ENCODE measurements at regions not wholly inside any gene's neighbourhood (a gene's known extent, or its start where the extent isn't known, plus 50 kb on each side); places are given as distances from the start of the nearest gene placed in this dataset.
A peak's percentile ranks its signal among the peaks of the same experiment; 100 is the strongest.

DNA sequence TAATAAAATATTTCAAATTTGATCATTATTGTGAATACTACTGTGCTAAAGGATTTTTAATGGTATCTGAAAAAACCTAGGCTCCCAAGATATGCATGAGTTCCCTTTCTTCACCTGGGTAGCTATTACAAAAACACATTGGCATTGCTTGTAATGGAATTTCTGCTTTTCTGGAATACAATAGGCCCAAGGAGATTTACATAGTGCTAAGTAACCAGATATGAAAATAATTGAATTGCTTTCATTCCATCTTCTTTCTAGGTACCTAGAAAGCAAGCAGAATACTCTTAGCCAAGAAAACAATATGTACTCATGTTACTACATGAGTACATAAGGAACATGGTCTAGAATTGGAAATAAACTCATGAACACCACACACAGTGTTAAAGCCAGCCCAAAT, 291.9 kb downstream of the KCNC2 start:
- DNase-seq = no peak

DNA sequence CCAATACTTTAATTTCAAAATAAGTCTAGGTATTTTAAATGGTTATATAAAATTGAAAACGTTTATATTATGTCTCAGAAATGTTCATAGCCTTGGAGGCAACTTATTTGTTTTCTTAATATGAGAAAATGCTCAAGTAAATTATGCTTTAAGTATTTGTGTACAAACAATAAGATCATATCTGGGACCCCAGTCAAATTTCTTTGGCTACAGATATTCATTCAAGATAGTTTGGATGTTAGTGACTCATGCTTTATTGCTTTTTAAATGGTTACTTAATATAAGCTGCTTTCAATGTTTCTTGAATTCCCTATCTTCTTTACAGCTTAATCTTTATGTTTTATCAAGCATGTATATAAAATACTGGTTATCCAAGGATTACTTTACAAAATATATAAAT, 291.3 kb downstream of the KCNC2 start:
- DNase-seq = no peak

DNA sequence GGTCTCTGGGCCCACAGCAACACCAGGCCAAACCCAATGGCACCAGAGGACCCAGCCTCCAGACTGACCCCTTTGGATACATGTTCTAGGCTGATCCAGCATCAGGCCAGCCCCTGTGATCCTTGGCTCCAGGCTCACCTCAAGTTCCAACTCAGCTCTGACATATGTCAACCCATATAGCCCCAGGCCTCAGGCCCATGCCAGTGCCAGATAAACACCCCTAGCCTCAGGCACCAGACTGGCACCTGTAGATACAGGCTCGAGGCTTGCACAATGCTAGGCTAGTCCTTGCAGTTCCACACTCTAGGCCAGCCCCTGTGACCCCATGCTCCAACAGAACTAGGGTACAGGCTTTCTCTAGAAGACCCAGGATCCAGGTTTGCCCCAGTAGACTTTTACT, 287.5 kb downstream of the KCNC2 start:
- DNase-seq = no peak

DNA sequence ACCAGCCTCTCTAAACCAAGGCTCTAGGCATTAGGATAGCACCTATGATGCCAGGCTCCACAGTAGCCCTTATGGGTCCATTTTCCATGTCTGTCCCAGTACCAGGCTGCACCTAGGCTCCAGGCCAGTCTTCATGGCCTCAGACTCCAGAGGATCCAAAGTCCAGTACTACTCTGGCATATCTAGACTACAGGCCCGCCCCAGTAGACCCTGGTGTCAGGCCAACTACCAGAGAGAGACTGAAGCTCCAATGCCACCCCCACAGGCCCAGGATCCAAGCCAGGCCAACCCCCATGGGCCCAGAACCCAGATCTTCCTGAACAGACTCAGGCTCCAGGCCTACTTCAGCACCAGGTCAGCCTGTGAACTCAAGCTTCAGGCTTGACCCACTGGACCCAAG, 287.0 kb downstream of the KCNC2 start:
- DNase-seq = no peak

DNA sequence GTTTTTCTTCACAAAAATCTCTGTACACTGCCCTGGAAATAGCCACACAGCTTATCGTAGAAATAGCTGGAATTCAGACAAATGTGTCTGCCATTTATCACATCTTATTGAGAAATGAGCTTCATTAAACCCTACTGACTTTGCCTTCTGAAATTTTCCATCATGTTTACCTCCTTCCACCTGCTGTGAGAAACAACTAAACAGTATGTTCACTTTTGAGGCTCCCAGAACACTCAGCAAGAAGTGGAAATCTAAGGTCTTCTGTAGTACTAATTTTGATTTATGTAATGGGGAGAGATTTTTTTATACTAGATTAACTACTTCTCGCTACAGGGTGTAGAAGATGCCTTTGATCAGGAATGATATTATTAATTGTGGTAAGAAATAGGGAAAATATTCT, 268.0 kb downstream of the KCNC2 start:
- DNase-seq = no peak

DNA sequence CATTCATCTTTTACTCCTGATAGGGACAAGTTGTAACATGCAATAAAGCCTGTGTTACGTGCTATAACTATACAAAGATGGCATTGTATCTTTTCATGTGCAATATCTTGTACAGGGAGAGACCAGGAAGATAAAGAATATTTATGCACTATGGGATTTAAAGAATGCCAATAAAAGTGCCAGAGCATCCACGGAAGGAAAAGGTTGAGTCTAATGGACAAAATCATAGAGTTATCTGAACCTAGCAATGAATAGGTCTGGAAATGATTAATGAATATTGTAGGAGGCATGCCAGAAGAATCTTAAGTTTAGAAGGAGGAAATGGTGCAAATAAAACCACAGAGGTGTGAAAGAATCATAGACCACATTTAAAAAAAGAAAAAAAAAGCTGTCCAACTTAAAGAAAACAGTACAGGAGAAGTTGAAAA, 263.9 kb downstream of the KCNC2 start:
- DNase-seq = no peak

DNA sequence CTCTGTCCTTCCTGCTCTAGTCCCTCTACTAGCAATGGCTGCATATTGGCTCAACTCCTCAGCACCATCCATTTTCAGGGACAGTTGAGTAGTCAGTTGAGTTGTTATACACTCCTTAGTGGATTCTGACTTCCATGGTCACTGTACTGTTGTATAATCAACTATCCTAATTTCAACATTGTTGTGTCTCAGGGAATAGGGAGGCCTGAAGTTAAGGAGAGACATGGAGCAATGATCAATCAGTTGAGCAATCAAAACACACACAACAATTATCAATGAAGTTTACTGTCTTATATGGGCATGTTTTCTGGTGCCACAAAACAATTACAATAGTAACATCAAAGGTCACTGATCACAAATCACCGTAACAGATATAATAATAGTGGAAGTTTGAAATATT, 255.9 kb downstream of the KCNC2 start:
- DNase-seq = no peak

DNA sequence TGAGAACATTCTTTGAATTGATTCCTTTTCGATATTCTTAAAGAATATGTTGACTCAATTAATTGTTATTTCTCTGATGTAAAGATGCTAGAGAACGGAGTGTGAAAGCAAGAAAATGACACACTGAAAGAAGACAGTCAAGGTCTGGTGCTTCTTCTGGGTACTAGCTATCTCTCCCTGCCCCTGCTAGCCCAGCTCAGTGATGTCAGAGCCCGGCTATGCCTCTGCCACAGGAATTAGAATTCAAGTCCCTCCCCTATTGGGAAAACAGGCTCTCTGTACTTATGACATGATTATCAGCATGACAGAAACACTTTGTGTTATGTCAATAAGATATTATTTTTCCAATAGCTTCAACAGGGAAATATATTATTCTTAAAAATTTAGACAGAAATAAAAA, 252.4 kb downstream of the KCNC2 start:
- no peak for DNase-seq

DNA sequence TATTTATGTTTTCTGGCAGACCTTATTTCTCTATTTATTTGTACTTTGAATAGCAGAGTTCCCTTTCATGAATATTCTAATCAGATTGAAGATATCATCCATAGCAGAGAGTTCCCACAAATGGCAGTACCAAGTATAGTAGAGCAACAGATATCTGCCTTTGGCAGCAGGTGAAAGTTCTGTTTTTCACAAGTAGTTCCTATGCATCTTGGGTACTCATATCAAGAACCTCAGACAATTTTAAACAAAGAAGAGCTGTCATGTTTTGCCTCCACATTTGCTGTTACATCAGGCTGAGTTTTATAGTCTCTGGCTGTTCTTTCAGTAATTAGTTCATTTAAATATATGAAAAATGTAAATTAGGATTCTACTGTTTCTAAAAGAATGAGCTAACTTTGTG, 252.0 kb downstream of the KCNC2 start:
- DNase-seq = no peak

DNA sequence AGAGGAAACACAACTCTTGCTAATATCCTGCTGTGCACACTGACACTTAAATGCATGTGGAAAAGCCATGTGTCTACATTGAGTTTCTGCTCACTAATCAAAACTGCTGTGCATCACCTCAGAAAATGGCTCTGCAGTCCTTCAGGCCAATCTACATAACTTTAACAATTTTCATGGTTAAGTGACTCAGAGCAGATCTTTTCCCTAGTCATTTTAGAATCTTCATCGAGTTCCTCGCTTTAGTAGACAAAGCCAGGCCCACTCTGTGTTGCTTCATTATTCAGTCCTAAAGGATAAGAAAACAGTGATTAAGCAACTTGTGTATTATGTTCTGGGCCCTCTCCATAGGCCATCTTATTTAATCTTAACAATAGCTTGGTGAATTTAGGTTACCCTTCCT, 250.0 kb downstream of the KCNC2 start:
- DNase-seq = no peak

DNA sequence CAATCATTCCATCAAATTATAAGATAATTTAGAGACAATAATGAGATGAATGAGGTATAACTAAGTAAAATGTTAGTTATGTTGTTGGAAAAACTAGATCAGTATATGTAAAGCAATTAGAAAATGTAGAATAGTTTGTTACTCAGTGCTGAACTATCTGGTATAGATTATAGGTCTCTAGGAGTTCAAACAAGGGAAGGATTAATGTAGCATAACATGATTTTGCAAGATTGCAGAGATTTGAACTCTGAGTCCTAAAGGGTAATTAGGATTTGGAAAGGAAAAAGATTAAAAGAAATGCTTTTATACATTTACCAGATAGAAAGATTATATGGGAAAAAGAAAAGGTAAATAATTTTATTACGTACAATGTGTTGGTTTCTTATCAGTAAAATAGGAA, 246.3 kb downstream of the KCNC2 start:
- DNase-seq = no peak

DNA sequence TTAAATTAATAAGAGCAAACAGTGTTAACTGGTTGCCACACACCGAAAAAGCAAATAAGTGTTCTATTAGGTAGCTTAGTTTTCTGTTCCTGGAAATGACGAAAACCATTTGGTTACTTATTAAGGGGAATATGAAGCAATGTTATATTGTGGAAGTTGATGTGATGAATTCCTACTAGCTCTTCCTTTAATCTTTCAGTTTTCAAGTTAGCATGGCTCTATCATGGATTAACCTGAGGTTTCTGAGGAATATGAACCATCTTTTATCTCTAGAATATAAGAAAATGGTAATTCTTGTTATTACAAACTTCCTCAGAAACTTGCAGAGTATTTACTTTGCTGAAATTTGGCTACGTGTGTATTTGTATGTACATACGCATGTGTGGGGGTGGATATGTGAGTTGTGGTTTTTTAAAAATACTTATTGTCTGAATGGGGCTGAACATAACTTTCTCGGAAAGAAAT, 245.7 kb downstream of the KCNC2 start:
- DNase-seq = no peak

DNA sequence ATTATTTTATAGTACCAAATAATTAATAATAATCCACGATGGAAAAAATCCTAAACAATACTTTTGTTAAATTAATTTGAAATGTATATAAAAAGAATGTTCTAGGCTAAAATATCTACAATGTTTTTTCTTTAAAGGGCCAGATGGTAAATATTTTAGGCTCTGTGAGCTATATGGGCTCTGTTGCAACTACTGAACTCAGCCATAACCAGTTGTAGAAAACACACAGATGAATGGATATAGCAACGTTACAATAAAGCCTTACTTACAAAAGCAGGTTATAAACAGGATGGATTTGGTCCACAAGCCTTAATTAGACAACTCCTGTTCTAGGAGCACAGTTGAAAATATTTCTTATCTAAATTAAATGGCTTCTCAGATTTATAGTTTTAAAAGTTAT, 245.2 kb downstream of the KCNC2 start:
- DNase-seq = no peak

DNA sequence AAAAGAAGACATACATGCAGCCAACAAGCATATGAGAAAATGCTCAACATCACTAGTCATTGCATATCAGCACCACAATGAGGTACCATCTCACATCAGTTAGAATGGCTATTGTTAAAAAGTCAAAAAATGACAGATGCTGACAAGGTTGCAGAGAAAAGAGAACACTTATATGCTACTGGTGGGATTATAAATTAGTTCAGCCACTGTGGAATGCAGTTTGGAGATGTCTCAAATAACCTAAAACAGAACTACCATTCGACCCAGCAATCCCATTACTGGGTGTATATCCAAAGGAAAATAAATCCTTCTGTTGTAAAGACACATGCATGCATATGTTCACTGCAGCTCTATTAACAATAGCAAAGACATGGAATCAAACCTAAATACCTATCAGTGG, 238.4 kb downstream of the KCNC2 start:
- no peak for DNase-seq

DNA sequence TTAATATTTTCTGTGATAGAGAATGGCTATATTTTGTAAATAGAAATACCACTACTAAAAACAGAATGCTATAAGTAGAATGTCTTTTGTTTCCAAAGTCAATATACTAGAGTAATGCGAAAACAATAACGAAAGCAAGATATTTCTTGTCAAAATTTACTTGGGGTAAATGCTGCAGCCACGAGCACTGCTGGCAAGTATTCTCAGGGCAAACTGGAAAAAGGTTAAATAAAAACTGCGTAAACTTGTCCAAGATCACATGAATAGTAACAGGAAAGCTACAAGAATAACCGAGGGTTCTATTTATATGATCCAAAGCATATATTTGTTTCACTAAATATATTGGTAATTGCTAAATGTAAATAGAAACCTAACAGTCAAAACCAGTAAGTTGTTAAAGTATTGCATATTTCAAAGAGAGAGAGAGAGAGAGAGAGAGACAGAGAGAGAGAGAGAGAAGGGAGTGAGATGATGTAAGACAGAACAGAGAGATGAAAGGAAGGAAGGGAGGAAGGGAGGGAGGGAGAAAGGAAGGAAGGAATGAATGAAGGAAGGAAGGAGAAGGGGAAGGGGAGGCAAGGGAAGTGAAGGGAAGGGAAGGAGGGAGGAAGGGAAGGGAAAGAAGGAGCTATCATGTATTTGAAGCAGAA, 231.7 kb downstream of the KCNC2 start:
- no peak for DNase-seq

DNA sequence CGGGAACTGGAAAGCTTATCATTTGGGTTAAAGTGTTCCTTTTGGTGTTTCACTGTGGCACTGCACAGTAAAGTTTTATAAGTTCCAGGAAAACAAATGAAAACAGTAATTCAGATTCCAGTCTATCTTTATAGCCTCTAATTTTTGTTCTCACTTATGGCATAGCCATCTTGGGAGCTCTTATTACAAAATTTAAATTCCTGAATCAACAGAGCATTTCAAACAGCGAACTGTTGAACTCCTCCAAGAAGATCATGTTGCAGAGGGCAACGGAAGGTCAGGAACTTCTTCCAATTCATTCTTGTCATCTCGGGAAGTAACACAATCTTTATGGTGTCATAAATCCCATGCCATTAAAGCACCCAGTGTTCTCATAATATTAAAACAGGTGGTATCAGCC, 229.1 kb downstream of the KCNC2 start:
- DNase-seq = peak; percentile 26 to 72

DNA sequence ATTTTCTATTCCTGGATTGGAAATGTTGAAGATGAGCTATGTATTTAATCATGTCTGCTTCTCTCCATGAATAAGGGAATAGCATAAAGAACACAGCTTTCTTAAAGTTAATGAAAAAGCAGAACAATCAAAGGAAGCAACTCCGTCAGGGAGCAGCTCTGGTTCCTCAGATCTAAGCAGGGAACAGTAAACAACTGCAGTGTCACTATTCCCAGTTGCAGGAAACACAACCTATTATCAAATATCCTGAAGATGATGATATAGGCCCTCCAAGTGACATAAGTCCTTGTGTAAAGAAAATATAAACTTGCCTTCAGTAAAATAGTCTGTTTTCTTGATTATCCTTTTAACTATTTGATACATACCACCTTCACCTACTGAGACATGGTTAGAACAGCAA, 228.1 kb downstream of the KCNC2 start:
- no peak for DNase-seq

DNA sequence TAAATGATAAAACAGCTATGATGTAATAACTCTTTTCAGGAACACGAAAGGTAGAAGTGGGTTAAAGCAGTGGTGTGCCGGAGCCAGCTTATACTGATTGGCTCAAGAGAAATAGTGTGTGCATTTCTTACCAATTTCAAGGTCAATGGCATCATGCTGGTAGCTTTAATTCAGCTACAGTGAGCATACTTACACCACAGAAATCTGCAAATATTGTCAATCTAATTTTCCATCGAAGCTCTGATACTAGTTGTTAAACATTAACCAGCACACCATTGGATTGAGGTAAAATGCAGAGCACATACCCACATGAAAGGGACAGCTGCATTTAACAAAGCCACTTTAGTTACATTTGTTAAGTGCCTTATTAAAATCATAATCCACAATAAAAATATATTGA, 225.7 kb downstream of the KCNC2 start:
- no peak for DNase-seq

DNA sequence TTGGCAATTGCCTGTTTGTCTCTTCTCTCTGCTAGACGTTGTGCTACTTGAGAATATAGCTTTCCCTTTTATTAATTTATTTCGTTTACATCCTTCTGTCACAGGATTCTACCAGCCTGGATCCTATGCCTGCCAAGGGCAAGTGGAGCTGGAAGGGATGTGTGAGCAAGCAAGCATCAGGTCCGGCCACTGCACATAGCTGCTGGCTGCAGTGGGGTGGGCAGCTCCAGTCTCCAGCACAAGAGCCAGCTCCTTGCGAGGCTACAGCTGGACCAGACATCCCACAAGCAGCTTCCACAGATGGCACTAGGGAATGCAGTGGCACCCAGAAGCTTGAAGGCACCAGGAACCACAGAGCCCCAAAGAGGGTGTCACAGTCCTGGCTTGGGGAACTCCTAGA, 225.0 kb downstream of the KCNC2 start:
- no peak for DNase-seq

DNA sequence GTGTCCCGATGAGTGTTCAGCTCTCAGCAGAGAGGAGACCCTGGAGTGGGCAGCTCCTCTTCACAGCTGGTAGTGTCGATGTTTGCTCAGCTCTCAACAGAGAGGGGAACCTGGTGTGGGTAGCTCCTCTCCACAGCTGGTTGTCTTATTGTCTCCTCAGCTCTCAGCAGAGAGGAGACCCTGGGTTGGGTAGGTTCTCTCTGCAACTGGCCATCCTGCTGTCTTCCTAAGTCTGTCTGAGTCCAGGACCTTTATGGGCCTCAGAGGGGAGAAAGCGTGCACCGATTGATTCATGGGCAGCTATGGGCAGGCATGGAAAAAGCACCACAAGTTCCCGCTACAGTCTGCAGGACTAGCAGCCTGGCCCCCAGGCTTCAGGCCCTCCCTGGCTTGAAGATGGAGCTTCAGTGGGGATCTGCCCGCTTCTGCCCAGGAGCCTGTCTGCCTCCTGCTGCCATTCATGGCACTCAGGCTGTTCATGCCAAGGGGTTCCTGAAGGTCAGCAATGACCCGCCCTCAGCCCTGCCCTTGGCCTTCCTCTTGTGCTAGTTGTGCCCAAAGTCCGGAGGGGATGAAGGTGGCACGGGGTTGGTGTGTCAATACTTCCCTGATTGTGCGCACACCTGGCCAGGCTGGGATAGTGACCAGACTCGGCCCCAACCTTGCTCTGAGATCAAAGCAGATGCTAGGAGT, 224.2 kb downstream of the KCNC2 start:
- DNase-seq = no peak

DNA sequence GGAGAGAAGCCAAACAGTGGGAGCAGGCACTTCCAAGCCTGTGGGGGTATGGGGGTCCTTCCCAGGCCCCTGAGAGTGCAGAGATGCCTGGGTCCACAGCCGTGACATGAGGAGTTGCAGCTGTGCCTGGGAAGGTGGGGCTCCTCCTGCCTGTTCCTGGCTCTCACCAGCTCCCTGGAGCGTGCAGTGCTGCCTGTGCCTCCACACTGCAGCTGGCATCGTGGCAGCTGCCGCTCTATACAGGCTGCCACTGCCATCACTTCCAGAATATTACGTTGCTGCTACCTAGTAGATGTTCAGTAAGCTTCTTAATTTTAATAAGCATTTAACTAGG, 223.7 kb downstream of the KCNC2 start:
- peak; percentile 46 to 74 for DNase-seq

DNA sequence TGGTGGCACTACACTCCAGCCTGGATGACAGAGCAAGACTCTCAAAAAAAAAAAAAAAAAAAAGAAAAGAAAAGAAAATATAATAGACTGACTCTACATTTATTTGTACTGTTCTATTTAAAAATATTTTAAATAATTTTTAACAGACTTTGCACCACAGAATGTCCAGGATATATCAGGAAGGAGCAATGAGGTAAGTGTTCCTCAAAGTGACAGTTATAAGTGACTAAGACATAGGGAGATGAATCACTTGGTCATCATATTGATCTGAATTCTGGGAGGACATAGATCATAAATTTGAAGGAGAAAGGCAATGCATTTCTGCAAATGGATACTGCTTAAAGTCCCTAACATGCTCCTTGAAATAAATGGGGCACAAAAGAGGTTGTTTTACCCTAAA, 221.5 kb downstream of the KCNC2 start:
- DNase-seq = no peak
